ENCODE measurements at regions not wholly inside any gene's neighbourhood (a gene's known extent, or its start where the extent isn't known, plus 50 kb on each side); places are given as distances from the start of the nearest gene placed in this dataset.

DNA sequence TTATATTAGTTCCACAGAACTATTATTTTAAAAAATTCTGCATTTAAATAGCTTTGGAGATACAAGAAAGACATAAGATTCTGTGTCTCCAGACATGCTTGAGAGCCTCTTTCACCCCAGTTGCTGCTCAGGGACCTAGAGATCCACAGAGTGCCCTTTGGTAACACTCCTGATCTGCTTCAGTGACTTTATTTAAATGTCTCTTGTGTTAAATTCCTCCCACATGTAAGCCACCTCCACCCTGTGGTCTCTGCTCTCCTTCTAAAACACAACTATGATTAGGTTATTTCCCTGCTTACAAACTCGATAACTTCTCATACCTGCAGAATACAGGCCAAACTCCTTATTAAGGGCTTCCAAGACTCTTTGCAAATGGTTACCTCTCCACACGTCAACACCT, 141.0 kb downstream of the RFC3 start:
- H3K4me3 ChIP-seq (ENCODE audit: control insufficient read depth, low read depth, low read length): no peak overlapping the region
- TF ChIP-seq, protein P1, sequence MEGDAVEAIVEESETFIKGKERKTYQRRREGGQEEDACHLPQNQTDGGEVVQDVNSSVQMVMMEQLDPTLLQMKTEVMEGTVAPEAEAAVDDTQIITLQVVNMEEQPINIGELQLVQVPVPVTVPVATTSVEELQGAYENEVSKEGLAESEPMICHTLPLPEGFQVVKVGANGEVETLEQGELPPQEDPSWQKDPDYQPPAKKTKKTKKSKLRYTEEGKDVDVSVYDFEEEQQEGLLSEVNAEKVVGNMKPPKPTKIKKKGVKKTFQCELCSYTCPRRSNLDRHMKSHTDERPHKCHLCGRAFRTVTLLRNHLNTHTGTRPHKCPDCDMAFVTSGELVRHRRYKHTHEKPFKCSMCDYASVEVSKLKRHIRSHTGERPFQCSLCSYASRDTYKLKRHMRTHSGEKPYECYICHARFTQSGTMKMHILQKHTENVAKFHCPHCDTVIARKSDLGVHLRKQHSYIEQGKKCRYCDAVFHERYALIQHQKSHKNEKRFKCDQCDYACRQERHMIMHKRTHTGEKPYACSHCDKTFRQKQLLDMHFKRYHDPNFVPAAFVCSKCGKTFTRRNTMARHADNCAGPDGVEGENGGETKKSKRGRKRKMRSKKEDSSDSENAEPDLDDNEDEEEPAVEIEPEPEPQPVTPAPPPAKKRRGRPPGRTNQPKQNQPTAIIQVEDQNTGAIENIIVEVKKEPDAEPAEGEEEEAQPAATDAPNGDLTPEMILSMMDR (conservative IDR thresholded peaks at IDR 0.05; ENCODE audit: control insufficient read depth, insufficient read depth, low read depth, low read length): no peak
- DNase-seq (ENCODE audit: low read depth): no peak

GRCh38 chr13:33963134-33963533, 145.2 kb downstream of the RFC3 start:
- no peak overlapping the region for H3K4me3 ChIP-seq (ENCODE audit: control insufficient read depth, low read depth, low read length)
- no peak for DNase-seq (ENCODE audit: low read depth)
- TF ChIP-seq, protein P1 (conservative IDR thresholded peaks at IDR 0.05; ENCODE audit: control insufficient read depth, insufficient read depth, low read depth, low read length): no peak

- no peak overlapping the region for H3K4me3 ChIP-seq (ENCODE audit: control insufficient read depth, low read depth, low read length)
- DNase-seq (ENCODE audit: low read depth): no peak
- TF ChIP-seq, protein P1 (conservative IDR thresholded peaks at IDR 0.05; ENCODE audit: control insufficient read depth, insufficient read depth, low read depth, low read length): no peak
These were observed 145.9 kb downstream of the RFC3 start for GRCh38 chr13:33963895-33964294.

DNA sequence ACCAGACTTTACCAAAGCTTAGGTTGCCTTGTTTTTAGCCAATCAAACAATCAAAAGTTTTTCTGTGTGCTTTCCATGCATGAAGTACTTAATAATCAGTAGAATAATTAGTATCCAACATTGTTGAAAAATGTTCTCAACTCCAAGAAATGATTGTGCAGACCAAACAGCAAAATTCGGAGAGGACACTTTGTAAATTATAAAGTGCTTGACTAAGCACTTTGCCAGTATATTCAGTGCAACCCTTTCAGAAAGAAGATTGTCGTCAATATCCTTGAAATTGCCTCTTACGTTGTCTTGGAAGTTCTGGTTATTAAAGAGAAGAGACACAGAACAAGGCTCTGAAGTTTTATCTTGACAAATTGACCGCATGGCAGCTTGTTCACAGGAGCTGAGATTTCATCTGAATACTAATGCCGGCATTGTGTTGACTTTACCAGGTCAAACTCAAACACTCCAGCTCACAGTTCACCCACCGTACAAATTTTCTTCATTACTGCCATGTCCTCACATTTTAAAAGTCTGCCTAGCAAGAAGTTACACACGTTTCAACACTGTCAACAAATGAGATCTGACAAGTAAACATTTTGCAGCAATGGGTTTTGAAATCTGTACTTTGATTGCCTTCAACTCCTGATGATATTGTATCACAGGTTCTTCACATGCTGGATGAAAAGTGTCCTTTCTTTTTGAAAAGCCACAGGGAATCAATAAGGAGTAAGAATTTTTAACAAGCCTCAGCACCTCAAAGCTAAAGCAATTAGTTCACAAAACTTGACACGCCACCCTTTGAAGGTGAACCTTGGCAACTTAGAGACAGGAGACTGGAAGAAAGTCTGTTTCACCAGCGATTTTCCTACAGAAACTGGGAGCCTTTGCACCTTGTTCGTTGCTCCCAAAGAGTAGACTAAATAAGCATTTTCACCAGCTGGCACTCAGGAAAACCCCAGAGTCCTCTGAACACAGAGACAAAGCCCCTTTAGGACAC, 150.9 kb downstream of the RFC3 start:
- no peak overlapping the region for H3K4me3 ChIP-seq (ENCODE audit: control insufficient read depth, low read depth, low read length)
- DNase-seq (ENCODE audit: low read depth): no peak
- TF ChIP-seq, protein P1 (conservative IDR thresholded peaks at IDR 0.05; ENCODE audit: control insufficient read depth, insufficient read depth, low read depth, low read length): no peak

DNA sequence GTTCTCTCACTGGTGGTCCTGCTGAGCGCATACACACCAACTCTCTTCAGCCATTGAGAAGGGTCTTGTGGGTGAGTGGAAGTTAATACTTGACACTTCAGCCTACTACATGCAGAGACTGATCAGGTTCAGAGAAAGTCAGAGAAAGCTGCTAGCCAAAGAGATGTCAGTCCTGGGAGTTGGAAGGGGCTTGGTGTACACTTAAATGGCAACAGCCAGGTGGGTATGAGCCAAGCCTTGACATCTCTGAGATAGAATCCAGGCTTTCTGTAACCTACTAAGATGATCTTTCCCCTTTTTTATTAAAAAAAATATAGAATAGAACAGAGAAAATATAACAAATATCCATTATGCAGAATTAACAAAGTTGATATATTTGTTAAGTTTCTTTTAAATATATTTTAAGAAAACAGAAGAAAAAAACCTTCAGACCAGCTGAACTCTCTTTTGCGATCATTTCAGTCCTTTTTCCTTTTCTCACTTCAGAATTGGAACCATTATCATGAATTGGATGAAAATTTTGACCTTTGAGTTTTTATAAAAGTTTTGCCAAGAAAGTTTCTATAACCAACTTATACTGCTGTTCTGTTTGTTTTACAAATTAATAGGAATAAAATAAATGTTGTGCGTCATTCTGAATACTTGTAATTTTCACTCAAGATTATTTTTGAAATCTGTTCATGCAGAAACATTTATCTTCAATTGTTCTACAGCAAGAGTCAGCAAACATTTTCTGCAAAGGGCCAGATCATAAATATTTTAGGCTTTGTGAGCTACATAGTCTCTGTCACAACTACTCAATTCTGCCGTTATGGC, 153.0 kb downstream of the RFC3 start:
- no peak for DNase-seq (ENCODE audit: low read depth)
- no peak overlapping the region for H3K4me3 ChIP-seq (ENCODE audit: control insufficient read depth, low read depth, low read length)
- TF ChIP-seq, protein P1 (conservative IDR thresholded peaks at IDR 0.05; ENCODE audit: control insufficient read depth, insufficient read depth, low read depth, low read length): no peak

DNA sequence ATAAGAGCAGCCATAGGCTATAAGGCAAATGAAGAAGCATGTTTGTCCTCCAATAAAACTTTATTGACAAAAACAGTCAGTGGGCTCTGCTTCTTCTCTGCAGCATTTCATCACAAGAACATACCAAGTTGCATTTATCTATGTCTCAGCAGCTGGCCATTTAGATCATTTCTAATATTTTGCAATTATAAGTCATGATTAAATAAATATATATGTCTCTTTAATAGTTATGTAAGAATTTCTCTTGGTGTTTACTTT, 153.5 kb downstream of the RFC3 start:
- DNase-seq (ENCODE audit: low read depth): no peak
- TF ChIP-seq, protein P1 (conservative IDR thresholded peaks at IDR 0.05; ENCODE audit: control insufficient read depth, insufficient read depth, low read depth, low read length): no peak
- H3K4me3 ChIP-seq (ENCODE audit: control insufficient read depth, low read depth, low read length): no peak overlapping the region
